Smooth muscle cell (in vitro differentiated cells): ENCODE measurements at regions not wholly inside any gene's neighbourhood (a gene's known extent, or its start where the extent isn't known, plus 50 kb on each side); places are given as distances from the start of the nearest gene placed in this dataset.
A peak's percentile ranks its signal among the peaks of the same experiment; 100 is the strongest.

Source experiments
- DNase-seq: peaks from one replicate; lab custom pipeline; 2025; ENCODE audit not compliant: unreplicated experiment; lab: John Stamatoyannopoulos, UW
- H2AFZ ChIP-seq: fragments of 200-600 bp; sonication (generic); 2 replicates; pipeline ENCODE4 v1.6.0; 2016; ENCODE audit warnings: antibody characterized with exemption, low read depth, mild to moderate bottlenecking
- H3F3A ChIP-seq: fragments of 200-600 bp; sonication (generic); 2 replicates; pipeline ENCODE4 v1.6.0; 2017; ENCODE audit warnings: antibody characterized with exemption, low read depth
- H3K27ac ChIP-seq: fragments of 200-600 bp; sonication (generic); 2 replicates; pipeline ENCODE4 v1.5.1; 2016; ENCODE audit warnings: low read depth, mild to moderate bottlenecking
- H3K27me3 ChIP-seq: fragments of 200-600 bp; sonication (generic); 2 replicates; pipeline ENCODE4 v1.6.1; 2016; ENCODE audit warnings: low read depth, mild to moderate bottlenecking
- H3K36me3 ChIP-seq: fragments of 200-600 bp; sonication (generic); 2 replicates; pipeline ENCODE4 v1.5.1; 2016; ENCODE audit warnings: low read depth
- H3K4me1 ChIP-seq: fragments of 200-600 bp; sonication (generic); 2 replicates; pipeline ENCODE4 v1.5.1; 2016; ENCODE audit warnings: low read depth
- H3K4me2 ChIP-seq: fragments of 200-600 bp; sonication (generic); 2 replicates; pipeline ENCODE4 v1.6.0; 2016; ENCODE audit warnings: mild to moderate bottlenecking
- H3K4me3 ChIP-seq: fragments of 200-600 bp; sonication (generic); 2 replicates; pipeline ENCODE4 v1.5.1; 2016; ENCODE audit warnings: mild to moderate bottlenecking
- H3K79me2 ChIP-seq: fragments of 200-600 bp; sonication (generic); 2 replicates; pipeline ENCODE4 v1.6.0; 2016; ENCODE audit warnings: low read depth, mild to moderate bottlenecking
- H3K9ac ChIP-seq: fragments of 200-600 bp; sonication (generic); 2 replicates; pipeline ENCODE4 v1.6.0; 2016; ENCODE audit warnings: low read depth
- H3K9me3 ChIP-seq: fragments of 200-600 bp; sonication (generic); replicated peaks from 2 replicates; pipeline ENCODE4 v1.5.1; 2016; ENCODE audit warnings: low read depth
- H4K20me1 ChIP-seq: fragments of 200-600 bp; sonication (generic); 2 replicates; pipeline ENCODE4 v1.6.0; 2016; ENCODE audit warnings: low read depth
- WGBS: methylation state at CpG from one replicate; pipeline ENCODE4 v1.1.7; 2016; ENCODE audit warnings: low lambda C conversion rate; 5-methylcytosine and 5-hydroxymethylcytosine counted together
- TF ChIP-seq, protein P1 (sequence below): fragments of 200-600 bp; sonication (generic); IDR thresholded peaks from 2 replicates; pipeline ENCODE4 v1.5.1; 2017; ENCODE audit warnings: borderline replicate concordance, mild to moderate bottlenecking, antibody characterized with exemption; ENCODE audit not compliant: insufficient read depth, poor library complexity, severe bottlenecking

DNA sequence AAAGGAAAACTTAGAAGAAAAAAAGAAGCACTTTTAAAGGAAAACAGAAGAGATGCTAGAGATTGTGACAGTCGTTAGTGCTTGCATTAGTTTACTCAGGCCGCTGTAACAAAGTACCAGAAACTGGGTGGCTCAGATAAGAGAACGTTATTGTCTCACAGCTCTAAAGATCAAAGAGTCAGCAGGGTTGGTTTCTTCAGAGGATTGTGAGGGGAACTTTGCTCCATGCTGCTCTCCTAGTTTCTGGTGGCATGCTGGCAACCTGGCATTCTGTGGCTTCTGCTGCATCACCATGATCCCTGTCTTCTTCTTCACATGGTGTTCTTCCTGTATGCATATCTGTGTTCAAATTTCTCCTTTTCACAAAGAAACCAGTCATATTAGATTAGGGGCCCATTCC lies 119.4 kb upstream of the PLEKHA5 start:
- no peaks in the 10 kb centered on the region for H3F3A ChIP-seq
- H3K36me3 ChIP-seq, result no peaks in the 10 kb centered on the region
- H3K9me3 ChIP-seq, result no peaks in the 10 kb centered on the region
- DNase-seq, result no peak
- no peak overlapping the region for H3K9ac ChIP-seq
- H3K4me2 ChIP-seq, result no peak overlapping the region
- 10% methylated on average over 3 of the region's 3 CpGs for WGBS
- H2AFZ ChIP-seq, result no peak overlapping the region
- no peaks in the 10 kb centered on the region for H3K79me2 ChIP-seq
- no peaks in the 10 kb centered on the region for H4K20me1 ChIP-seq
- H3K27ac ChIP-seq, result no peak overlapping the region
- TF ChIP-seq, protein P1, sequence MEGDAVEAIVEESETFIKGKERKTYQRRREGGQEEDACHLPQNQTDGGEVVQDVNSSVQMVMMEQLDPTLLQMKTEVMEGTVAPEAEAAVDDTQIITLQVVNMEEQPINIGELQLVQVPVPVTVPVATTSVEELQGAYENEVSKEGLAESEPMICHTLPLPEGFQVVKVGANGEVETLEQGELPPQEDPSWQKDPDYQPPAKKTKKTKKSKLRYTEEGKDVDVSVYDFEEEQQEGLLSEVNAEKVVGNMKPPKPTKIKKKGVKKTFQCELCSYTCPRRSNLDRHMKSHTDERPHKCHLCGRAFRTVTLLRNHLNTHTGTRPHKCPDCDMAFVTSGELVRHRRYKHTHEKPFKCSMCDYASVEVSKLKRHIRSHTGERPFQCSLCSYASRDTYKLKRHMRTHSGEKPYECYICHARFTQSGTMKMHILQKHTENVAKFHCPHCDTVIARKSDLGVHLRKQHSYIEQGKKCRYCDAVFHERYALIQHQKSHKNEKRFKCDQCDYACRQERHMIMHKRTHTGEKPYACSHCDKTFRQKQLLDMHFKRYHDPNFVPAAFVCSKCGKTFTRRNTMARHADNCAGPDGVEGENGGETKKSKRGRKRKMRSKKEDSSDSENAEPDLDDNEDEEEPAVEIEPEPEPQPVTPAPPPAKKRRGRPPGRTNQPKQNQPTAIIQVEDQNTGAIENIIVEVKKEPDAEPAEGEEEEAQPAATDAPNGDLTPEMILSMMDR, result no peak
- no peaks in the 10 kb centered on the region for H3K27me3 ChIP-seq
- peaks cover 23% of the 10 kb centered on the region for H3K4me1 ChIP-seq
- no peak overlapping the region for H3K4me3 ChIP-seq

DNA sequence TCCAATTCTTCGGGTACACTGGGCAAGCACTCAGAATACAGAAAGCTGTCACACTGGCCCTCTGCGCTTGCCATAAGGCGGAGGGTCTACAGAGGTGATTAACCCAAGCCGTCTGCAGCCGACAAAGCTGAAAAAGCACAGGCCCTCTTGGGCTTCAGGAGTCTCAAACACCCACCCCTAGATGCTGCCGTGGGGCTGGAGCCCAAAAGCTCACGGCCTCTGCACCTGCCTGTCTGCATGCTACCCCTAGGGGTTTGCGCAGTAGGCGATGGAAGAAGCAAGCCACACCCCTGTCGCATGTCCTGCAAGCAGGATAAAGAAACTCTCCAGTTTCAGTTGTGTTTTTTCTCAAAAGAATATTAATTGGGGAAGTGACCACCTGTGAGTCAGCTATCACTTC lies 118.8 kb upstream of the PLEKHA5 start:
- no peaks in the 10 kb centered on the region for H3K36me3 ChIP-seq
- no peaks in the 10 kb centered on the region for H3K9me3 ChIP-seq
- H3K79me2 ChIP-seq, result no peaks in the 10 kb centered on the region
- H3K4me2 ChIP-seq, result no peak overlapping the region
- no peaks in the 10 kb centered on the region for H3K27me3 ChIP-seq
- H3K9ac ChIP-seq, result no peak overlapping the region
- TF ChIP-seq, protein P1, result no peak
- no peaks in the 10 kb centered on the region for H4K20me1 ChIP-seq
- 95% methylated on average over 10 of the region's 10 CpGs for WGBS
- H2AFZ ChIP-seq, result no peak overlapping the region
- no peaks in the 10 kb centered on the region for H3F3A ChIP-seq
- peaks cover 17% of the 10 kb centered on the region for H3K4me1 ChIP-seq
- H3K4me3 ChIP-seq, result no peak overlapping the region
- no peak for DNase-seq
- H3K27ac ChIP-seq, result no peak overlapping the region

DNA sequence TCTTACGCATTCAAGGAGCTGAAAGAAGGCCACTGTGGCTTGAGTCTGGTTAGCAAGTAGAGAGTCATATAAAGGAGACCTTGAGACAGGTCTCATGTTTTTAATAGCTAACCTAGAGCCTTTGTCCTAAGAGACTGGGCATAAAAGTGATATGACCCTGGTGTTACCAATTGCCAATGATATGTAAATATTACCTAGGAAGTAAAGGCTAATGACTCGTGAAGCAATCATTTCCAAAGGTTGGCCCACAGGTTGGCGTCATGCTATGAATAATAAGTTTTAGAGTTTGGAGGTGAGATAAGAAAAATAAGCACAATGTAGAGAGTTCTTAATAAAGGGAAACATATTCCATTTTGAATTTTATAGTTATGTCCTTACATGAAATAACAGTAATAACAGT lies 116.6 kb upstream of the PLEKHA5 start:
- Histone ChIP-seq H4K20me1 (no peaks in the 10 kb centered on the region), H3K79me2 (no peaks in the 10 kb centered on the region), H3K9me3 (no peaks in the 10 kb centered on the region), H2AFZ (no peak overlapping the region), H3K4me2 (no peak overlapping the region), H3K36me3 (no peaks in the 10 kb centered on the region), H3K27me3 (no peaks in the 10 kb centered on the region), H3K4me3 (no peak overlapping the region), H3K27ac (no peak overlapping the region), H3K4me1 (peaks cover 7% of the 10 kb centered on the region), H3K9ac (no peak overlapping the region), H3F3A (no peaks in the 10 kb centered on the region)
- DNase-seq, result no peak
- TF ChIP-seq, protein P1, result no peak
- WGBS, result 98% methylated on average over 3 of the region's 3 CpGs

DNA sequence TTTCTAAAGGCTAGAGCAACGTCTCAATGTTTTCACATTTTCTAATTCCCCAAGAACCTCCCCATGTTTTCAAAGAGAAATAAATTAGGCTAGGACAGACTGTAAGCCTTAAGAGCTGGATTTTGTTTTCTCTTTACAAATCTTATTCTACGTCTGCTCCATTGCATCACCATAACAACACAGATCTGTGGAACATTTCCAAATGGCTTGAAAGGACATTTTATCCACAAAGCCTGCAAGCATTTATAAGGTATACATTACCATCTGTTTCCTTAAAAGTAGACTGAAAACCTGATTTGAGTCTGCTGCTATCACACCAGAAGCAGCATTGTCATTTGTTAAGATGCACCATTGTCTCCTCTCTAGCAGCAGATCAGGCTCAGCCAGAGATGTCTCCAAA lies 115.3 kb upstream of the PLEKHA5 start:
- no peaks in the 10 kb centered on the region for H3K9me3 ChIP-seq

More for the DNA sequence above, 115.3 kb upstream of the PLEKHA5 start:
- H2AFZ ChIP-seq, result peak overlapping the region; percentile 56
- no peak overlapping the region for H3K27ac ChIP-seq
- no peaks in the 10 kb centered on the region for H3K79me2 ChIP-seq
- no peaks in the 10 kb centered on the region for H4K20me1 ChIP-seq
- H3K4me3 ChIP-seq, result no peak overlapping the region
- peaks cover 7% of the 10 kb centered on the region for H3K4me1 ChIP-seq
- 40% methylated on average over 2 of the region's 2 CpGs for WGBS
- TF ChIP-seq, protein P1, result no peak
- no peaks in the 10 kb centered on the region for H3K27me3 ChIP-seq
- no peak for DNase-seq
- H3K9ac ChIP-seq, result no peak overlapping the region
- H3K4me2 ChIP-seq, result no peak overlapping the region
- H3F3A ChIP-seq, result peaks cover 4% of the 10 kb centered on the region
- H3K36me3 ChIP-seq, result no peaks in the 10 kb centered on the region
